ENCODE measurements at regions not wholly inside any gene's neighbourhood (a gene's known extent, or its start where the extent isn't known, plus 50 kb on each side); places are given as distances from the start of the nearest gene placed in this dataset.

- TF ChIP-seq EP300 (conservative IDR thresholded peaks at IDR 0.05; ENCODE audit: poor library complexity, severe bottlenecking), result peak; percentile 27
- TF ChIP-seq, protein P1, sequence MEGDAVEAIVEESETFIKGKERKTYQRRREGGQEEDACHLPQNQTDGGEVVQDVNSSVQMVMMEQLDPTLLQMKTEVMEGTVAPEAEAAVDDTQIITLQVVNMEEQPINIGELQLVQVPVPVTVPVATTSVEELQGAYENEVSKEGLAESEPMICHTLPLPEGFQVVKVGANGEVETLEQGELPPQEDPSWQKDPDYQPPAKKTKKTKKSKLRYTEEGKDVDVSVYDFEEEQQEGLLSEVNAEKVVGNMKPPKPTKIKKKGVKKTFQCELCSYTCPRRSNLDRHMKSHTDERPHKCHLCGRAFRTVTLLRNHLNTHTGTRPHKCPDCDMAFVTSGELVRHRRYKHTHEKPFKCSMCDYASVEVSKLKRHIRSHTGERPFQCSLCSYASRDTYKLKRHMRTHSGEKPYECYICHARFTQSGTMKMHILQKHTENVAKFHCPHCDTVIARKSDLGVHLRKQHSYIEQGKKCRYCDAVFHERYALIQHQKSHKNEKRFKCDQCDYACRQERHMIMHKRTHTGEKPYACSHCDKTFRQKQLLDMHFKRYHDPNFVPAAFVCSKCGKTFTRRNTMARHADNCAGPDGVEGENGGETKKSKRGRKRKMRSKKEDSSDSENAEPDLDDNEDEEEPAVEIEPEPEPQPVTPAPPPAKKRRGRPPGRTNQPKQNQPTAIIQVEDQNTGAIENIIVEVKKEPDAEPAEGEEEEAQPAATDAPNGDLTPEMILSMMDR (IDR thresholded peaks at IDR 0.05; ENCODE audit: poor library complexity, severe bottlenecking), result no peak
- TF ChIP-seq POLR2AphosphoS5 (IDR thresholded peaks at IDR 0.05), result no peak
- no peak for TF ChIP-seq EZH2 (IDR thresholded peaks at IDR 0.05; ENCODE audit: borderline replicate concordance, insufficient read depth, low read length, poor library complexity, severe bottlenecking)
- TF ChIP-seq SMC3 (conservative IDR thresholded peaks at IDR 0.05; ENCODE audit: poor library complexity), result no peak
- no peak for TF ChIP-seq REST (IDR thresholded peaks at IDR 0.05; ENCODE audit: borderline replicate concordance)
Observed at GRCh38 chr5:176739461-176740051, 70.8 kb upstream of the UNC5A start.

All from neural cell (in vitro differentiated cells).